Hepatocyte (in vitro differentiated cells): ENCODE measurements at regions not wholly inside any gene's neighbourhood (a gene's known extent, or its start where the extent isn't known, plus 50 kb on each side); places are given as distances from the start of the nearest gene placed in this dataset.

ENCODE experiments used
- DNase-seq: peaks from one replicate; pipeline ENCODE4 v3.0.0-alpha.2; 2016; ENCODE audit warnings: low spot score
- H2AFZ ChIP-seq: fragments of 200-600 bp; sonication (generic); 2 replicates; pipeline ENCODE4 v1.6.0; 2016; ENCODE audit warnings: antibody characterized with exemption, mild to moderate bottlenecking
- H3K27ac ChIP-seq: fragments of 200-600 bp; sonication (generic); 2 replicates; pipeline ENCODE4 v1.5.1; 2016; ENCODE audit warnings: mild to moderate bottlenecking
- H3K27me3 ChIP-seq: fragments of 200-600 bp; sonication (generic); 2 replicates; pipeline ENCODE4 v1.6.1; 2016
- H3K36me3 ChIP-seq: fragments of 200-600 bp; sonication (generic); replicated peaks from 2 replicates; pipeline ENCODE4 v1.5.1; 2016; ENCODE audit warnings: low read depth; ENCODE audit not compliant: insufficient read depth
- H3K4me1 ChIP-seq: fragments of 200-600 bp; sonication (generic); 2 replicates; pipeline ENCODE4 v1.5.1; 2016; ENCODE audit warnings: mild to moderate bottlenecking, moderate library complexity; ENCODE audit not compliant: insufficient read depth
- H3K4me2 ChIP-seq: fragments of 200-600 bp; sonication (generic); 2 replicates; pipeline ENCODE4 v1.6.0; 2016
- H3K4me3 ChIP-seq: fragments of 200-600 bp; sonication (generic); 2 replicates; pipeline ENCODE4 v1.5.1; 2016; ENCODE audit warnings: mild to moderate bottlenecking
- H3K79me2 ChIP-seq: fragments of 200-600 bp; sonication (generic); 2 replicates; pipeline ENCODE4 v1.6.0; 2017; ENCODE audit warnings: mild to moderate bottlenecking
- H3K9me2 ChIP-seq: fragments of 200-600 bp; sonication (generic); replicated peaks from 2 replicates; pipeline ENCODE4 v1.6.0; 2017; ENCODE audit warnings: mild to moderate bottlenecking; ENCODE audit not compliant: insufficient read depth
- H3K9me3 ChIP-seq: fragments of 200-600 bp; sonication (generic); 2 replicates; pipeline ENCODE4 v1.5.1; 2016; ENCODE audit warnings: low read depth, mild to moderate bottlenecking
- H4K20me1 ChIP-seq: fragments of 200-600 bp; sonication (generic); 2 replicates; pipeline ENCODE4 v1.6.0; 2016; ENCODE audit warnings: mild to moderate bottlenecking; ENCODE audit not compliant: insufficient read depth, poor library complexity, severe bottlenecking
- CTCF ChIP-seq: fragments of 200-600 bp; sonication (generic); IDR thresholded peaks from 2 replicates; pipeline ENCODE4 v1.5.1; 2016; ENCODE audit warnings: antibody characterized with exemption, mild to moderate bottlenecking; ENCODE audit not compliant: poor library complexity
- EZH2 ChIP-seq: fragments of 200-600 bp; sonication (generic); IDR thresholded peaks from 2 replicates; pipeline ENCODE4 v1.6.1; 2016; ENCODE audit warnings: antibody characterized with exemption, mild to moderate bottlenecking, borderline replicate concordance
- EZH2phosphoT487 ChIP-seq: fragments of 200-600 bp; sonication (generic); IDR thresholded peaks from one replicate; pipeline ENCODE4 v1.6.1; 2018; ENCODE audit warnings: antibody characterized with exemption, mild to moderate bottlenecking, low read depth, moderate library complexity; ENCODE audit not compliant: unreplicated experiment, severe bottlenecking
- WGBS: methylation state at CpG from one replicate; pipeline ENCODE4 v1.1.6; 2016; ENCODE audit warnings: low lambda C conversion rate; ENCODE audit errors: missing lambda C conversion rate; 5-methylcytosine and 5-hydroxymethylcytosine counted together

GRCh38 chr6:49255335-49255734 lies 207.7 kb downstream of the MMUT start:
- Histone ChIP-seq H4K20me1 (no peaks in the 10 kb centered on the region), H3K27me3 (no peaks in the 10 kb centered on the region), H3K36me3 (no peaks in the 10 kb centered on the region), H3K4me1 (no peaks in the 10 kb centered on the region), H3K27ac (no peak overlapping the region), H3K9me3 (no peaks in the 10 kb centered on the region), H3K4me3 (no peak overlapping the region), H3K4me2 (no peak overlapping the region), H3K9me2 (no peaks in the 10 kb centered on the region), H2AFZ (no peak overlapping the region), H3K79me2 (no peaks in the 10 kb centered on the region)
- DNase-seq: no peak
- 92% methylated on average over 3 of the region's 3 CpGs for WGBS
- TF ChIP-seq CTCF (no peak), EZH2phosphoT487 (no peak), EZH2 (no peak)

- Histone ChIP-seq H3K9me2 (no peaks in the 10 kb centered on the region), H3K4me1 (no peaks in the 10 kb centered on the region), H4K20me1 (no peaks in the 10 kb centered on the region), H3K27ac (no peak overlapping the region), H3K9me3 (no peaks in the 10 kb centered on the region), H2AFZ (no peak overlapping the region), H3K79me2 (no peaks in the 10 kb centered on the region), H3K27me3 (no peaks in the 10 kb centered on the region), H3K4me3 (no peak overlapping the region), H3K4me2 (no peak overlapping the region), H3K36me3 (no peaks in the 10 kb centered on the region)
- 88% methylated on average over 1 of the region's 1 CpG for WGBS
- no peak for DNase-seq
- no peak for TF ChIP-seq EZH2phosphoT487
- TF ChIP-seq EZH2: no peak
- no peak for TF ChIP-seq CTCF
Observed at GRCh38 chr6:49252901-49253300, 210.2 kb downstream of the MMUT start.

- TF ChIP-seq CTCF: no peak
- TF ChIP-seq EZH2: no peak
- TF ChIP-seq EZH2phosphoT487: no peak
- H3K4me1 ChIP-seq: no peaks in the 10 kb centered on the region
- no peaks in the 10 kb centered on the region for H3K9me2 ChIP-seq
- no peak overlapping the region for H2AFZ ChIP-seq
- no peaks in the 10 kb centered on the region for H3K27me3 ChIP-seq
- H3K79me2 ChIP-seq: no peaks in the 10 kb centered on the region
- H3K9me3 ChIP-seq: no peaks in the 10 kb centered on the region
- H4K20me1 ChIP-seq: no peaks in the 10 kb centered on the region
- no peak for DNase-seq
- no peak overlapping the region for H3K4me2 ChIP-seq
- no peak overlapping the region for H3K27ac ChIP-seq
- H3K36me3 ChIP-seq: no peaks in the 10 kb centered on the region
- H3K4me3 ChIP-seq: no peak overlapping the region
Observed at GRCh38 chr6:49233483-49233882, 229.6 kb downstream of the MMUT start.

- no peaks in the 10 kb centered on the region for H3K27me3 ChIP-seq
- WGBS: 86% methylated on average over 1 of the region's 1 CpG
Observed at GRCh38 chr6:49225471-49225870, 237.6 kb downstream of the MMUT start.

More at GRCh38 chr6:49225471-49225870, 237.6 kb downstream of the MMUT start:
- H3K9me3 ChIP-seq: no peaks in the 10 kb centered on the region
- H3K27ac ChIP-seq: no peak overlapping the region
- H3K9me2 ChIP-seq: no peaks in the 10 kb centered on the region
- no peak overlapping the region for H3K4me2 ChIP-seq
- H4K20me1 ChIP-seq: no peaks in the 10 kb centered on the region
- H3K36me3 ChIP-seq: no peaks in the 10 kb centered on the region
- no peak overlapping the region for H2AFZ ChIP-seq
- H3K4me1 ChIP-seq: no peaks in the 10 kb centered on the region
- no peak for DNase-seq
- no peaks in the 10 kb centered on the region for H3K79me2 ChIP-seq
- TF ChIP-seq CTCF (no peak), EZH2 (no peak), EZH2phosphoT487 (no peak)
- no peak overlapping the region for H3K4me3 ChIP-seq
